GM12865 (cell line): ENCODE measurements at regions not wholly inside any gene's neighbourhood (a gene's known extent, or its start where the extent isn't known, plus 50 kb on each side); places are given as distances from the start of the nearest gene placed in this dataset.

ENCODE experiments used
- DNase-seq: peaks from one replicate; pipeline ENCODE4 v3.0.0; 2010; ENCODE audit warnings: low read depth
- H3K4me3 ChIP-seq: 2 replicates; pipeline ENCODE4 v1.5.1; 2011; ENCODE audit warnings: mild to moderate bottlenecking, low read depth, low read length, control low read depth
- TF ChIP-seq, protein P1 (sequence below): IDR thresholded peaks from 2 replicates; pipeline ENCODE4 v1.5.1; 2011; ENCODE audit warnings: low read length, control low read depth, low read depth, inconsistent platforms; ENCODE audit not compliant: insufficient read depth; ENCODE audit errors: missing control alignments

DNA sequence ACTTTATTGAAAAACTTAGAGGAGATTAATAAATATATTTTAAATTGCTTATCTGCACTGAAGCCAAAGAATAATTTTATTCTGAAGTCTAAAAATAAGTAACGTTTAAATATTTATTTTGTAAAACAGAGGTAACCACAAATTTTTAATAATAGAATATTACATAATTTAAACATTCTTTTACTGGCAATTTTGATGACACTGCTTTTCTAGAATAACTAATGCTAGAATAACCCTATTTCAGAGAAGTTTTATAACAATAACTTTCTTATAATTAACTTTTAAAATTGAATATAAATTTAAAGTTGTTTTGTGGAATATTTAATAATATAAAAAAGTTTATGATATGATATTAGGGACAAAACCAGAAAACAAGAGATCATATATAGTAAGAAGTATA lies 409.6 kb upstream of the KCNMB2 start:
- H3K4me3 ChIP-seq: no peak overlapping the region
- TF ChIP-seq, protein P1, sequence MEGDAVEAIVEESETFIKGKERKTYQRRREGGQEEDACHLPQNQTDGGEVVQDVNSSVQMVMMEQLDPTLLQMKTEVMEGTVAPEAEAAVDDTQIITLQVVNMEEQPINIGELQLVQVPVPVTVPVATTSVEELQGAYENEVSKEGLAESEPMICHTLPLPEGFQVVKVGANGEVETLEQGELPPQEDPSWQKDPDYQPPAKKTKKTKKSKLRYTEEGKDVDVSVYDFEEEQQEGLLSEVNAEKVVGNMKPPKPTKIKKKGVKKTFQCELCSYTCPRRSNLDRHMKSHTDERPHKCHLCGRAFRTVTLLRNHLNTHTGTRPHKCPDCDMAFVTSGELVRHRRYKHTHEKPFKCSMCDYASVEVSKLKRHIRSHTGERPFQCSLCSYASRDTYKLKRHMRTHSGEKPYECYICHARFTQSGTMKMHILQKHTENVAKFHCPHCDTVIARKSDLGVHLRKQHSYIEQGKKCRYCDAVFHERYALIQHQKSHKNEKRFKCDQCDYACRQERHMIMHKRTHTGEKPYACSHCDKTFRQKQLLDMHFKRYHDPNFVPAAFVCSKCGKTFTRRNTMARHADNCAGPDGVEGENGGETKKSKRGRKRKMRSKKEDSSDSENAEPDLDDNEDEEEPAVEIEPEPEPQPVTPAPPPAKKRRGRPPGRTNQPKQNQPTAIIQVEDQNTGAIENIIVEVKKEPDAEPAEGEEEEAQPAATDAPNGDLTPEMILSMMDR: no peak
- DNase-seq: no peak

DNA sequence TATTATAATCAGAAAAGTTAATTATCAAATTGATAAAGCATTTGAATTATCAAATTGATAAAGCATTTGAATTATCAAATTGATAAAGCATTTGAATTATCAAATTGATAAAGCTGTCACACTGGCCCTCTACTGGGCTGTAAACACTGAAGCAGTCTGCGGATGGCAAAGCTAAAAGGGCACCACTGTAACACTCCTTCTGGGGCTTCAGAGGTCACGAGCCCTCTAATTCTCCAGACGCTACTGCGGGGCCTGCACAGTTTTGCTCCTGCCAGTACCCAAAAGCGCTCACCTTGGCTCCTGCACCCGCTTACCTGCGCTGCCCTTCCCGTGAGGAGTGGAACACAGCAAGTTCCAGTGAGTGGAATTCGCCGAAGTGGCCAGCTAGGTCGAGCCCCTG lies 409.0 kb upstream of the KCNMB2 start:
- DNase-seq: no peak
- no peak overlapping the region for H3K4me3 ChIP-seq
- TF ChIP-seq, protein P1: no peak

DNA sequence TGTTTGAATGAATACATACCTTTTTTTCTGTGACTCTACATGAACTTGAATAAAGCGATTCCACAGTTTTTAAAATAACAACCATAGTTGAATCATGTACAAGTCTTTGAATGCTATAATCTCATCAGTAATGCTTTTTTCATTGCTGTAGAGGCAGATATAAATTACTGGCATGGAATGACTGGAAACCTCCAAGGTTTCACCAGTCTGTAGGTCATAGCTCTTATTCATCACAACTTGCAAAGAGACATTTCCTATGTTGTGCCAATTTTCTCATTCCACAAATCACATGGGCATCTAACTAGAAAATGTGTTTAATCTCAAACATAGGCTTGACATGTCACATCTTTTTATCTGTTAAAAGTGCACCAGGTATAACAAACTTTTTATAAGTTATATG lies 407.1 kb upstream of the KCNMB2 start:
- H3K4me3 ChIP-seq: no peak overlapping the region
- TF ChIP-seq, protein P1: no peak
- DNase-seq: no peak

DNA sequence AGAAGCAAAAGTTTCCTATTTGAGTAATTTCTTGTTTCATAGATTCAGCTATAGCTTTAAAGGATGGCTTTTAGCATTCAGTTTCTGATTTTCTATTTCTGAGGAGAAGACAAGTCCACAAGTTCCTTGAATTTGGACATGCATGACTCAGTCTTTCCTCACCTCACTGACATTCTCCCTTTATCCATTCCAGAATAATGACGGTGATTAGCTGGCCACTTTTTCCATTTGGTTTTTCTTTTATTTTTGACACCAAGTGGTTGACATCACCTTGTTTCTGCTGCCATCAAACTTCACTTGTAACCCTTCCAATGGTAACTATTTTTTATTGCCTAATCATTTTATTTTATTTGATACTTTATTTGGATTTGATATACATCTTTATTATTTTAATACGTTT lies 404.4 kb upstream of the KCNMB2 start:
- no peak for DNase-seq
- TF ChIP-seq, protein P1: no peak
- no peak overlapping the region for H3K4me3 ChIP-seq

DNA sequence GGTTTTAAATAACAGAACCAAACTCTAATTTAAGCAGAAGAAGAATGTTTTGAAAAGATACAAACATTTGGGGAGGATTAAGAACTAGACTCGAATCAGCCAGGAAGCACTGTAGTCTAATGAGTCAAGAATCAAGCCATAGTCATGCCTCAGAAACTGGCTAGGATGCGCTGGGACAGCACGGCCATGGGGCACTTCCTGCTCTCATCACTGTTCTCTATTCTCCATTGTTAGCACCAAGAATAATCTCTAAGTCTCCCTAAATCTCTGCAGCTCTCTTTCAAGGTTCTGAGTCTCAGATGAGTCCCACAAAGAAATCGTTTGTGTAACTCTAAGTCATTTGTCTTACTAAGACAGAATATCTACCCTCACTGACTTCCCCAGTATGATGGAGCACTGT lies 399.0 kb upstream of the KCNMB2 start:
- no peak overlapping the region for H3K4me3 ChIP-seq
- no peak for DNase-seq
- TF ChIP-seq, protein P1: no peak

DNA sequence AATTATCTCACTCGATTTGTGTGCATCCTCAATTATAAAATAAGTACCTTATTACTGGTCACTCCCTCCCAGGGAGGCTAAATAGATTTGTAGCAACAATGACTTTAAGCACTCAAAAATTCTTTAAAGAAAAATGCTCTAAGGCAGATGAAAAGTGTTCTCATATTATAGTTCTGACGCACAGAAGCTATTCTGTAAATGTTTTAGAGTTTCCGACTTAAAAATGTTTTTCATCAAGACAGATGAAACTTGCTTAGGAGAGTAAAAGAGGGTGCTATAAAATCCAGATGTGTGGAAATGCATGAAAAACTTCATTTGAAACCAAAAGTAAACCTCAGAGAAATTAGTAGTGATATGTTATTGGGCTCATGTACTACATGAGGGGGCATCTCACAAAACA lies 398.4 kb upstream of the KCNMB2 start:
- DNase-seq: no peak
- TF ChIP-seq, protein P1: no peak
- no peak overlapping the region for H3K4me3 ChIP-seq

DNA sequence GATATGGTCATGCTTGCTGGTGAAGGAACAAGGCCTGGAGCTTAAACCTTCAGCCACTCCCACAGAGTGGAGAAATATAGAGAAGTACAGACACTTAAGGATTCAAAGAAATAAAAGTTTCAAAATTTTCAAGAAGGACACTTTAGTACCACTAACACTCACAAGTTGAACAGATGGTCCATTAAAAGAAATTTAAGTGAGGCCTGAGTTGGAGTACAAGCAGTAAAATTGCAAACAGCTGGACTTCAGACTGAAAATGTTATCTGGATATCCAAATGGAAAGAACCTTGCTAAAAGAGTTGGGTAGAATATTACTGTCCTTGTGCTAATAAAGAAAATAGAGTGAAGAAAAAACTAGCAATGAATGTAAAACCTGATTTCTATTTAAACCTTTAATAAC lies 397.1 kb upstream of the KCNMB2 start:
- H3K4me3 ChIP-seq: no peak overlapping the region
- no peak for DNase-seq
- TF ChIP-seq, protein P1: no peak
